ENCODE measurements at regions not wholly inside any gene's neighbourhood (a gene's known extent, or its start where the extent isn't known, plus 50 kb on each side); places are given as distances from the start of the nearest gene placed in this dataset.

DNA sequence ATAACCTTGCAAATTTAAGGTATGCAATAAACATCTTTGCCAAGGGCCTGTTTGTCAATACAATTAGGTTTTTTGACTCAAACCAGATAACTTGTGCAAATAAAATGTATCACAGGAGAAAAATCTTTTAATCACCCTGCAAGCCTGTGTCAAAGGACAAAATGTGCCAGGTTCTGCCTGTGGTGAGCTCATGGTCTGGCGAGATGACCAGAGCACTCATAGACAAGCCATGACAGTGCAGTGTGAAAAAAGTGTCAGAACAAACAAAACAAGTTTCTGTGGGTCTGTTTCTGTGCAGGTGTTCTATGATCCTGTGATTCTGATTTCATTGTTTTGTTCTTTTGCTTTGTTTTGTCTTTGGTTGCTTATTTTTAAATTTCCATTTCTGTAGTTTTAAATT lies 847.2 kb downstream of the VRK1 start:
- TF ChIP-seq CHD2 (IDR thresholded peaks at IDR 0.05; ENCODE audit: low read length, partially characterized antibody) = no peak
- no peak for TF ChIP-seq MEF2A (IDR thresholded peaks at IDR 0.05; ENCODE audit: borderline replicate concordance, low read depth)
- TF ChIP-seq USF2 (IDR thresholded peaks at IDR 0.05; ENCODE audit: borderline replicate concordance, low read depth, low read length) = no peak
- TF ChIP-seq TEAD4 (IDR thresholded peaks at IDR 0.05; ENCODE audit: borderline replicate concordance, insufficient read depth) = no peak
- no peak for TF ChIP-seq TCF12 (IDR thresholded peaks at IDR 0.05)
- no peak for TF ChIP-seq SIN3A (IDR thresholded peaks at IDR 0.05; ENCODE audit: borderline replicate concordance, low read depth, low read length)
- no peak for TF ChIP-seq JUND (IDR thresholded peaks at IDR 0.05)
- TF ChIP-seq ZBTB33 (IDR thresholded peaks at IDR 0.05; ENCODE audit: borderline replicate concordance, low read depth) = no peak
- no peak for TF ChIP-seq FOSL2 (IDR thresholded peaks at IDR 0.05; ENCODE audit: borderline replicate concordance, low read depth)
- TF ChIP-seq RFX5 (IDR thresholded peaks at IDR 0.05; ENCODE audit: low read length) = no peak
- Histone ChIP-seq H3K27ac (ENCODE audit: low read depth in 2 of 2, low read length in 1 of 2) (no peak overlapping the region), H3F3A (replicated peaks; ENCODE audit: insufficient read depth) (no peaks in the 10 kb centered on the region), H3K4me2 (no peak overlapping the region), H3K27me3 (ENCODE audit: insufficient read depth) (no peaks in the 10 kb centered on the region), H3K79me2 (ENCODE audit: insufficient read depth) (no peaks in the 10 kb centered on the region), H2AFZ (ENCODE audit: low read depth) (no peak overlapping the region), H3K36me3 (replicated peaks in 1 of 2; ENCODE audit: control insufficient read depth in 1 of 2, insufficient read depth in 2 of 2, low read length in 1 of 2) (no peaks in the 10 kb centered on the region), H4K20me1 (ENCODE audit: insufficient read depth) (no peaks in the 10 kb centered on the region), H3K9ac (no peak overlapping the region), H3K4me1 (ENCODE audit: control insufficient read depth in 1 of 2, insufficient read depth in 2 of 2, low read depth in 1 of 2, low read length in 1 of 2) (no peaks in the 10 kb centered on the region), H3K9me3 (no peaks in the 10 kb centered on the region), H3K9me2 (no peaks in the 10 kb centered on the region), H3K4me3 (ENCODE audit: low read depth in 2 of 2, low read length in 1 of 2) (no peak overlapping the region)
- ChIA-PET CTCF (no interaction called here), POLR2A (no interaction called here)
- whole genome bisulfite sequencing (ENCODE audit: low lambda C conversion rate) = 0% methylated on average over 1 of the region's 1 CpG
- DNase-seq = no peak

DNA sequence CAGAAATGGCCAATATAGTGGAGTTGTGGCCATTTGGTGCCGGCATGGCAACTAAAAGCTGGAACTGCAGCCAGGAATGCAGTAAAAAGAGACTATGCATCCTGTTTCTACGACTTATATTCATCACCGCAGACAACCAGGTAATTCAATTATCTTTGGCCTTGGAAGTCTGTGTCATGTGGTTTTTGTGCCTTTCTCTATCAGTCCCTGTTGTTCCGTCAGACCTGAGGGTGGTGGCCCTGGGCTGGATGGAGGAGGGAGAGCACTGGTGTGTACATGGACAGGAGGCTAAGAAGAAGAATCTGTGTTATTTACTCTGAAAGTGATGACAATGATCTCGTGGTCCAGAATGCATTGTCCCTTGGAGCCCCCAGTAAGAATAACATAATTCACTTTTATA lies 852.6 kb downstream of the VRK1 start:
- H3K79me2 ChIP-seq (ENCODE audit: insufficient read depth) = no peaks in the 10 kb centered on the region
- CTCF ChIA-PET = no interaction called here
- H3K4me1 ChIP-seq (ENCODE audit: control insufficient read depth in 1 of 2, insufficient read depth in 2 of 2, low read depth in 1 of 2, low read length in 1 of 2) = no peaks in the 10 kb centered on the region
- H3K36me3 ChIP-seq (replicated peaks in 1 of 2; ENCODE audit: control insufficient read depth in 1 of 2, insufficient read depth in 2 of 2, low read length in 1 of 2) = no peaks in the 10 kb centered on the region
- H4K20me1 ChIP-seq (ENCODE audit: insufficient read depth) = no peaks in the 10 kb centered on the region
- no peak overlapping the region for H2AFZ ChIP-seq (ENCODE audit: low read depth)
- no peak overlapping the region for H3K27ac ChIP-seq (ENCODE audit: low read depth in 2 of 2, low read length in 1 of 2)
- H3K27me3 ChIP-seq (ENCODE audit: insufficient read depth) = no peaks in the 10 kb centered on the region
- H3K4me2 ChIP-seq = no peak overlapping the region
- H3K4me3 ChIP-seq (ENCODE audit: low read depth in 2 of 2, low read length in 1 of 2) = no peak overlapping the region
- H3K9me3 ChIP-seq = no peaks in the 10 kb centered on the region
- no peaks in the 10 kb centered on the region for H3K9me2 ChIP-seq
- WGBS (ENCODE audit: low lambda C conversion rate) = 4% methylated on average over 5 of the region's 5 CpGs
- no peaks in the 10 kb centered on the region for H3F3A ChIP-seq (replicated peaks; ENCODE audit: insufficient read depth)
- H3K9ac ChIP-seq = no peak overlapping the region
- DNase-seq = no peak
- POLR2A ChIA-PET = no interaction called here
- TF ChIP-seq TAF1 (IDR thresholded peaks at IDR 0.05; ENCODE audit: borderline replicate concordance, low read depth, low read length) (no peak), NRF1 (IDR thresholded peaks at IDR 0.05; ENCODE audit: low read depth, low read length) (no peak), EP300 (IDR thresholded peaks at IDR 0.05; ENCODE audit: borderline replicate concordance in 1 of 2, low read depth in 1 of 2, low read length in 1 of 2) (no peak), RFX5 (IDR thresholded peaks at IDR 0.05; ENCODE audit: low read length) (no peak), ZBTB33 (IDR thresholded peaks at IDR 0.05; ENCODE audit: borderline replicate concordance, low read depth) (no peak), TCF12 (IDR thresholded peaks at IDR 0.05) (no peak), JUND (IDR thresholded peaks at IDR 0.05) (no peak), USF2 (IDR thresholded peaks at IDR 0.05; ENCODE audit: borderline replicate concordance, low read depth, low read length) (no peak), IRF3 (IDR thresholded peaks at IDR 0.05; ENCODE audit: low read depth, low read length) (no peak), FOSL2 (IDR thresholded peaks at IDR 0.05; ENCODE audit: borderline replicate concordance, low read depth) (no peak), TEAD4 (IDR thresholded peaks at IDR 0.05; ENCODE audit: borderline replicate concordance, insufficient read depth) (no peak), RXRA (IDR thresholded peaks at IDR 0.05; ENCODE audit: borderline replicate concordance, low read depth) (no peak), EZH2phosphoT487 (IDR thresholded peaks at IDR 0.05; ENCODE audit: borderline replicate concordance, low read depth) (no peak), GATA2 (CRISPR knock-in tag; IDR thresholded peaks at IDR 0.05) (no peak), FOXM1 (IDR thresholded peaks at IDR 0.05; ENCODE audit: low read depth) (no peak)
- TF ChIP-seq, protein P1, sequence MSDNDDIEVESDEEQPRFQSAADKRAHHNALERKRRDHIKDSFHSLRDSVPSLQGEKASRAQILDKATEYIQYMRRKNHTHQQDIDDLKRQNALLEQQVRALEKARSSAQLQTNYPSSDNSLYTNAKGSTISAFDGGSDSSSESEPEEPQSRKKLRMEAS (IDR thresholded peaks at IDR 0.05; ENCODE audit: low read depth) = no peak

Data from SK-N-SH (cell line).